HEK293 (cell line): ENCODE measurements at regions not wholly inside any gene's neighbourhood (a gene's known extent, or its start where the extent isn't known, plus 50 kb on each side); places are given as distances from the start of the nearest gene placed in this dataset.

Experiments
- CTCF ChIA-PET: fragments of 350-600 bp; formaldehyde crosslinking; extraction: SDS; loops from one replicate; lab custom pipeline; 2021; ENCODE audit warnings: antibody characterized with exemption; lab: Yijun Ruan, JAX
- POLR2A ChIA-PET: fragments of 300-600 bp; formaldehyde crosslinking; extraction: SDS; loops from one replicate; lab custom pipeline; 2020; ENCODE audit warnings: antibody characterized with exemption, inconsistent platforms; lab: Yijun Ruan, JAX
- H3K27ac ChIP-seq: fragments of 200-500 bp; sonication (Bioruptor generic); 2 replicates; pipeline ENCODE4 v1.5.1; 2014; ENCODE audit warnings: low read depth, low read length, control low read depth, inconsistent platforms; ENCODE audit errors: extremely low read depth
- H3K36me3 ChIP-seq, 2 experiments: fragments of 200-500 bp in 1 of 2; sonication (Bioruptor generic) in 1 of 2; 1 replicate in 1 of 2; 2 replicates in 1 of 2; pipeline ENCODE4 v1.5.1; 2014 to 2017; ENCODE audit warnings: inconsistent platforms in 2 of 2, low read length in 2 of 2; ENCODE audit not compliant: control insufficient read depth in 2 of 2, insufficient read depth in 1 of 2
- H3K4me1 ChIP-seq: fragments of 200-500 bp; sonication (Bioruptor generic); 2 replicates; pipeline ENCODE4 v1.5.1; 2014; ENCODE audit warnings: mild to moderate bottlenecking, low read length, inconsistent platforms; ENCODE audit not compliant: control insufficient read depth, insufficient read depth
- H3K4me3 ChIP-seq: 2 replicates; pipeline ENCODE4 v1.5.1; 2011; ENCODE audit warnings: low read depth, mild to moderate bottlenecking, control low read depth, low read length, moderate library complexity
- H3K9me3 ChIP-seq: fragments of 200-500 bp; sonication (Bioruptor generic); 2 replicates; pipeline ENCODE4 v1.5.1; 2014; ENCODE audit warnings: low read depth, low read length, inconsistent platforms; ENCODE audit not compliant: control insufficient read depth, insufficient read depth
- KLF10 ChIP-seq: fragments of 450-650 bp; IDR thresholded peaks from 2 replicates; pipeline ENCODE4 v1.5.1; 2018; ENCODE audit warnings: missing biosample characterization, mild to moderate bottlenecking, missing genetic modification characterization
- REPIN1 ChIP-seq: fragments of 450-650 bp; formaldehyde crosslinking; IDR thresholded peaks from 2 replicates; pipeline ENCODE4 v1.5.1; 2017; ENCODE audit warnings: missing biosample characterization, missing genetic modification characterization, low read depth
- ZBTB21 ChIP-seq: fragments of 450-650 bp; formaldehyde crosslinking; IDR thresholded peaks from 2 replicates; pipeline ENCODE4 v1.5.1; 2017; ENCODE audit warnings: missing biosample characterization, missing genetic modification characterization
- ZFP41 ChIP-seq: fragments of 450-650 bp; formaldehyde crosslinking; IDR thresholded peaks from 2 replicates; pipeline ENCODE4 v1.5.1; 2016; ENCODE audit warnings: missing biosample characterization, missing genetic modification characterization, borderline replicate concordance
- ZNF146 ChIP-seq: fragments of 450-650 bp; formaldehyde crosslinking; IDR thresholded peaks from 2 replicates; pipeline ENCODE4 v1.5.1; 2016; ENCODE audit warnings: missing biosample characterization, missing genetic modification characterization
- ZNF302 ChIP-seq: fragments of 450-650 bp; formaldehyde crosslinking; IDR thresholded peaks from 2 replicates; pipeline ENCODE4 v1.5.1; 2016; ENCODE audit warnings: missing biosample characterization, missing genetic modification characterization, low read depth
- ZNF335 ChIP-seq: fragments of 450-650 bp; formaldehyde crosslinking; conservative IDR thresholded peaks from 2 replicates; pipeline ENCODE4 v1.5.1; 2016; ENCODE audit warnings: missing biosample characterization, missing genetic modification characterization
- ZNF692 ChIP-seq: fragments of 450-650 bp; formaldehyde crosslinking; IDR thresholded peaks from 2 replicates; pipeline ENCODE4 v1.5.1; 2016; ENCODE audit warnings: missing biosample characterization, missing genetic modification characterization
- ZNF707 ChIP-seq: fragments of 450-650 bp; formaldehyde crosslinking; IDR thresholded peaks from 2 replicates; pipeline ENCODE4 v1.5.1; 2016; ENCODE audit warnings: missing biosample characterization, missing genetic modification characterization
- ZNF76 ChIP-seq: fragments of 450-650 bp; formaldehyde crosslinking; IDR thresholded peaks from 2 replicates; pipeline ENCODE4; 2016; ENCODE audit warnings: low read depth, missing biosample characterization, missing genetic modification characterization, borderline replicate concordance
- ZNF785 ChIP-seq: fragments of 450-650 bp; formaldehyde crosslinking; IDR thresholded peaks from 2 replicates; pipeline ENCODE4 v1.5.1; 2016; ENCODE audit warnings: missing biosample characterization, missing genetic modification characterization
- TF ChIP-seq, protein P1 (sequence below): fragments of 450-650 bp; formaldehyde crosslinking; IDR thresholded peaks from 2 replicates; pipeline ENCODE4 v1.5.1; 2016; ENCODE audit warnings: missing biosample characterization, missing genetic modification characterization
- TF ChIP-seq, protein P2 (sequence below): fragments of 450-650 bp; formaldehyde crosslinking; IDR thresholded peaks from 2 replicates; pipeline ENCODE4 v1.5.1; 2016; ENCODE audit warnings: missing biosample characterization, missing genetic modification characterization, low read depth
- TF ChIP-seq, protein P3 (sequence below): fragments of 450-650 bp; formaldehyde crosslinking; IDR thresholded peaks from 2 replicates; pipeline ENCODE4 v1.5.1; 2017; ENCODE audit warnings: missing biosample characterization, missing genetic modification characterization
- TF ChIP-seq, protein P4 (sequence below): fragments of 450-650 bp; IDR thresholded peaks from 2 replicates; pipeline ENCODE4 v1.5.1; 2018; ENCODE audit warnings: missing biosample characterization, mild to moderate bottlenecking, missing genetic modification characterization
- TF ChIP-seq, protein P5 (sequence below): fragments of 450-650 bp; formaldehyde crosslinking; IDR thresholded peaks from 2 replicates; pipeline ENCODE4 v1.5.1; 2016; ENCODE audit warnings: missing biosample characterization, missing genetic modification characterization

DNA sequence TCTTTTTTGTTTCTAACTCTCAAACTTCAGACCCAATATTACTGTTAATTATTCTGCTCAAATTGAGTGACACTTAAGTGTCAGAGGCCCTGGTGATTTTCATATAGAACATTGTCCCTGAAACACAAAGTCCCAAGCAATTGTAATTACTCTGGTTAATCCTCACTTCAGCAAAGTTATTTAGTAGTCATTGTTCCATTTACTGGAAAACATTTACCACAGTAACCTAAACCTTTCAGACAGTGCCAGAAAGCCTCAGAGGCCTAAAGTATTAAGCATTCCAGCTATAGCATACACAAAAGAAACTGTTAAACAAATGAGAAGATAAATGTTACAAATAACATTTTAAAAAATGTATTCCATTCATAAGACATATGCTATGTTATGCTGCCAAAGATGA is 237.2 kb upstream of the CDH6 start:
- H3K4me3 ChIP-seq: no peak overlapping the region
- ChIA-PET CTCF (no interaction called here), POLR2A (no interaction called here)
- H3K27ac ChIP-seq: no peak overlapping the region
- H3K36me3 ChIP-seq: no peaks in the 10 kb centered on the region
- no peaks in the 10 kb centered on the region for H3K4me1 ChIP-seq
- TF ChIP-seq ZFP41 (tag by site-specific recombination) (no peak), ZNF146 (no peak), ZNF335 (tag by site-specific recombination) (no peak)
- TF ChIP-seq, protein P1, sequence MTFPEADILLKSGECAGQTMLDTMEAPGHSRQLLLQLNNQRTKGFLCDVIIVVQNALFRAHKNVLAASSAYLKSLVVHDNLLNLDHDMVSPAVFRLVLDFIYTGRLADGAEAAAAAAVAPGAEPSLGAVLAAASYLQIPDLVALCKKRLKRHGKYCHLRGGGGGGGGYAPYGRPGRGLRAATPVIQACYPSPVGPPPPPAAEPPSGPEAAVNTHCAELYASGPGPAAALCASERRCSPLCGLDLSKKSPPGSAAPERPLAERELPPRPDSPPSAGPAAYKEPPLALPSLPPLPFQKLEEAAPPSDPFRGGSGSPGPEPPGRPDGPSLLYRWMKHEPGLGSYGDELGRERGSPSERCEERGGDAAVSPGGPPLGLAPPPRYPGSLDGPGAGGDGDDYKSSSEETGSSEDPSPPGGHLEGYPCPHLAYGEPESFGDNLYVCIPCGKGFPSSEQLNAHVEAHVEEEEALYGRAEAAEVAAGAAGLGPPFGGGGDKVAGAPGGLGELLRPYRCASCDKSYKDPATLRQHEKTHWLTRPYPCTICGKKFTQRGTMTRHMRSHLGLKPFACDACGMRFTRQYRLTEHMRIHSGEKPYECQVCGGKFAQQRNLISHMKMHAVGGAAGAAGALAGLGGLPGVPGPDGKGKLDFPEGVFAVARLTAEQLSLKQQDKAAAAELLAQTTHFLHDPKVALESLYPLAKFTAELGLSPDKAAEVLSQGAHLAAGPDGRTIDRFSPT: no peak
- no peaks in the 10 kb centered on the region for H3K9me3 ChIP-seq

DNA sequence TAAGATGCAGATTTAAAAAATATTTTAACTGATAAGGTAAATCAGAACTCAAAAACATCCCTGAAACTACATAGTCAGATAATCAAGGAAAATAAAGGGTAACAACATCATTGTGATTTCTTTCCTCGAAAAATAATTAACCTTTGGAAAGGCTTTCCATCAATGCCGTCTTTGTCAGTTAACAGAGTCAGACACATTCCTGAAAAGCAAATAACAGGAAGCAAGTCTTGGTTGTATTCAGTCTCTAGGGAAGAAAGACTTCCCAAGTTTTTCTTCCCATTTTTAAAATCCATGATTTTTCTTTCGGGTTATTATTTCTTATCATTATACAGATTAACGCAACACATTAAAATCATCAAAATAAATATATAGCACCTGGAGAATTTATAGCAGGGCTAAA is 256.4 kb upstream of the CDH6 start:
- no peak overlapping the region for H3K27ac ChIP-seq
- H3K4me1 ChIP-seq: no peaks in the 10 kb centered on the region
- ChIA-PET CTCF (no interaction called here), POLR2A (no interaction called here)
- no peaks in the 10 kb centered on the region for H3K9me3 ChIP-seq
- no peaks in the 10 kb centered on the region for H3K36me3 ChIP-seq
- H3K4me3 ChIP-seq: no peak overlapping the region
- TF ChIP-seq, protein P2, sequence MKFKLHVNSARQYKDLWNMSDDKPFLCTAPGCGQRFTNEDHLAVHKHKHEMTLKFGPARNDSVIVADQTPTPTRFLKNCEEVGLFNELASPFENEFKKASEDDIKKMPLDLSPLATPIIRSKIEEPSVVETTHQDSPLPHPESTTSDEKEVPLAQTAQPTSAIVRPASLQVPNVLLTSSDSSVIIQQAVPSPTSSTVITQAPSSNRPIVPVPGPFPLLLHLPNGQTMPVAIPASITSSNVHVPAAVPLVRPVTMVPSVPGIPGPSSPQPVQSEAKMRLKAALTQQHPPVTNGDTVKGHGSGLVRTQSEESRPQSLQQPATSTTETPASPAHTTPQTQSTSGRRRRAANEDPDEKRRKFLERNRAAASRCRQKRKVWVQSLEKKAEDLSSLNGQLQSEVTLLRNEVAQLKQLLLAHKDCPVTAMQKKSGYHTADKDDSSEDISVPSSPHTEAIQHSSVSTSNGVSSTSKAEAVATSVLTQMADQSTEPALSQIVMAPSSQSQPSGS (tag by site-specific recombination): no peak
- TF ChIP-seq ZNF692 (tag by site-specific recombination): no peak
- TF ChIP-seq ZNF707: no peak
- no peak for TF ChIP-seq REPIN1 (tag by site-specific recombination)
- TF ChIP-seq, protein P3, sequence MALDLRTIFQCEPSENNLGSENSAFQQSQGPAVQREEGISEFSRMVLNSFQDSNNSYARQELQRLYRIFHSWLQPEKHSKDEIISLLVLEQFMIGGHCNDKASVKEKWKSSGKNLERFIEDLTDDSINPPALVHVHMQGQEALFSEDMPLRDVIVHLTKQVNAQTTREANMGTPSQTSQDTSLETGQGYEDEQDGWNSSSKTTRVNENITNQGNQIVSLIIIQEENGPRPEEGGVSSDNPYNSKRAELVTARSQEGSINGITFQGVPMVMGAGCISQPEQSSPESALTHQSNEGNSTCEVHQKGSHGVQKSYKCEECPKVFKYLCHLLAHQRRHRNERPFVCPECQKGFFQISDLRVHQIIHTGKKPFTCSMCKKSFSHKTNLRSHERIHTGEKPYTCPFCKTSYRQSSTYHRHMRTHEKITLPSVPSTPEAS (tag by site-specific recombination): no peak
- TF ChIP-seq ZBTB21 (tag by site-specific recombination): no peak
- no peak for TF ChIP-seq ZNF76 (tag by site-specific recombination)
- TF ChIP-seq ZNF302 (tag by site-specific recombination): no peak

DNA sequence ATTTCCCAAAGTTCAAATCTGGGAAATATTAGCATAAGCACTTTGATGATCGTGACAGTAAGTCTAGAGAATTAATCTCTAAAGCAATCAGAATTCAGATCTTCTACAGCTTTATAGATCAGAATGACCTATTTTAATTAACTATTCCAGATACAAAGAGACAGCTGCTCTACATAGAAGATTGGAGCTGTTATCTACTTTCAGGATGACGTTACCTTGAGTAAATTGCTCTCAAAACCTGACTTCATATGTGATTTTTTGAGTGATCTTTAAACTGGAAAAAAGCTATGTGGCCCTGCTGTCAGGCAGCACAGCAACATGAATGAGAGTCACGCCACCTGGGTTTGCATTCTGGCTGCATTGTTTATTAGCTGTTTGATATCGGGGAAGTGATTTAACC is 259.9 kb upstream of the CDH6 start:
- H3K36me3 ChIP-seq: no peaks in the 10 kb centered on the region
- H3K9me3 ChIP-seq: no peaks in the 10 kb centered on the region
- no peak for TF ChIP-seq KLF10 (tag by site-specific recombination)
- TF ChIP-seq, protein P4, sequence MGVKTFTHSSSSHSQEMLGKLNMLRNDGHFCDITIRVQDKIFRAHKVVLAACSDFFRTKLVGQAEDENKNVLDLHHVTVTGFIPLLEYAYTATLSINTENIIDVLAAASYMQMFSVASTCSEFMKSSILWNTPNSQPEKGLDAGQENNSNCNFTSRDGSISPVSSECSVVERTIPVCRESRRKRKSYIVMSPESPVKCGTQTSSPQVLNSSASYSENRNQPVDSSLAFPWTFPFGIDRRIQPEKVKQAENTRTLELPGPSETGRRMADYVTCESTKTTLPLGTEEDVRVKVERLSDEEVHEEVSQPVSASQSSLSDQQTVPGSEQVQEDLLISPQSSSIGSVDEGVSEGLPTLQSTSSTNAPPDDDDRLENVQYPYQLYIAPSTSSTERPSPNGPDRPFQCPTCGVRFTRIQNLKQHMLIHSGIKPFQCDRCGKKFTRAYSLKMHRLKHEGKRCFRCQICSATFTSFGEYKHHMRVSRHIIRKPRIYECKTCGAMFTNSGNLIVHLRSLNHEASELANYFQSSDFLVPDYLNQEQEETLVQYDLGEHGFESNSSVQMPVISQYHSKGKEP (tag by site-specific recombination): no peak
- no peak for TF ChIP-seq ZNF785
- TF ChIP-seq, protein P5, sequence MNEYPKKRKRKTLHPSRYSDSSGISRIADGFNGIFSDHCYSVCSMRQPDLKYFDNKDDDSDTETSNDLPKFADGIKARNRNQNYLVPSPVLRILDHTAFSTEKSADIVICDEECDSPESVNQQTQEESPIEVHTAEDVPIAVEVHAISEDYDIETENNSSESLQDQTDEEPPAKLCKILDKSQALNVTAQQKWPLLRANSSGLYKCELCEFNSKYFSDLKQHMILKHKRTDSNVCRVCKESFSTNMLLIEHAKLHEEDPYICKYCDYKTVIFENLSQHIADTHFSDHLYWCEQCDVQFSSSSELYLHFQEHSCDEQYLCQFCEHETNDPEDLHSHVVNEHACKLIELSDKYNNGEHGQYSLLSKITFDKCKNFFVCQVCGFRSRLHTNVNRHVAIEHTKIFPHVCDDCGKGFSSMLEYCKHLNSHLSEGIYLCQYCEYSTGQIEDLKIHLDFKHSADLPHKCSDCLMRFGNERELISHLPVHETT (tag by site-specific recombination): no peak
- no peak overlapping the region for H3K27ac ChIP-seq
- no peak overlapping the region for H3K4me3 ChIP-seq
- ChIA-PET CTCF (no interaction called here), POLR2A (no interaction called here)
- H3K4me1 ChIP-seq: no peaks in the 10 kb centered on the region
